ENCODE measurements at regions not wholly inside any gene's neighbourhood (a gene's known extent, or its start where the extent isn't known, plus 50 kb on each side); places are given as distances from the start of the nearest gene placed in this dataset.

- no peak for FAIRE-seq
These were observed 101.3 kb upstream of the ANO1 start for GRCh38 chr11:69976794-69977193.

- no peak for FAIRE-seq
These were observed 100.2 kb upstream of the ANO1 start for GRCh38 chr11:69977951-69978350.

GRCh38 chr11:69978841-69979614, 99.1 kb upstream of the ANO1 start:
- no peak for FAIRE-seq

- no peak for FAIRE-seq
These were observed 98.5 kb upstream of the ANO1 start for GRCh38 chr11:69979632-69980031.

GRCh38 chr11:69981119-69981784, 96.9 kb upstream of the ANO1 start:
- no peak for FAIRE-seq

- no peak for FAIRE-seq
These were observed 95.2 kb upstream of the ANO1 start for GRCh38 chr11:69982690-69983570.

GRCh38 chr11:69983571-69983877, 94.6 kb upstream of the ANO1 start:
- no peak for FAIRE-seq

GRCh38 chr11:69983897-69984438, 94.1 kb upstream of the ANO1 start:
- FAIRE-seq, result no peak

- FAIRE-seq, result no peak
These were observed 93.5 kb upstream of the ANO1 start for GRCh38 chr11:69984457-69985261.

- FAIRE-seq, result no peak
These were observed 92.8 kb upstream of the ANO1 start for GRCh38 chr11:69985331-69985640.

GRCh38 chr11:69985641-69986439, 92.3 kb upstream of the ANO1 start:
- no peak for FAIRE-seq

GRCh38 chr11:69986440-69986787, 91.7 kb upstream of the ANO1 start:
- FAIRE-seq, result no peak

- no peak for FAIRE-seq
These were observed 91.3 kb upstream of the ANO1 start for GRCh38 chr11:69986830-69987229.

GRCh38 chr11:69992026-69992425, 86.1 kb upstream of the ANO1 start:
- no peak for FAIRE-seq

- no peak for FAIRE-seq
These were observed 85.0 kb upstream of the ANO1 start for GRCh38 chr11:69992943-69993694.

- FAIRE-seq, result no peak
These were observed 83.3 kb upstream of the ANO1 start for GRCh38 chr11:69994810-69995209.

GRCh38 chr11:69995697-69996096, 82.4 kb upstream of the ANO1 start:
- FAIRE-seq, result no peak

GRCh38 chr11:69996451-69996850, 81.7 kb upstream of the ANO1 start:
- no peak for FAIRE-seq

GRCh38 chr11:69997352-69997751, 80.8 kb upstream of the ANO1 start:
- FAIRE-seq, result no peak

- FAIRE-seq, result no peak
These were observed 78.4 kb upstream of the ANO1 start for GRCh38 chr11:69999721-70000120.

- FAIRE-seq, result no peak
These were observed 77.9 kb upstream of the ANO1 start for GRCh38 chr11:70000228-70000627.
